Right kidney (tissue), 1 donor: ENCODE measurements at regions not wholly inside any gene's neighbourhood (a gene's known extent, or its start where the extent isn't known, plus 50 kb on each side); places are given as distances from the start of the nearest gene placed in this dataset.
"Not testable (repeated sequence)": the region's sequence is repeated elsewhere in the genome, so short reads cannot be mapped to it uniquely, and the experiment has no call there.

Source experiments
- DNase-seq: peaks from one replicate; pipeline ENCODE4 v3.0.0-alpha.2; 2016

DNA sequence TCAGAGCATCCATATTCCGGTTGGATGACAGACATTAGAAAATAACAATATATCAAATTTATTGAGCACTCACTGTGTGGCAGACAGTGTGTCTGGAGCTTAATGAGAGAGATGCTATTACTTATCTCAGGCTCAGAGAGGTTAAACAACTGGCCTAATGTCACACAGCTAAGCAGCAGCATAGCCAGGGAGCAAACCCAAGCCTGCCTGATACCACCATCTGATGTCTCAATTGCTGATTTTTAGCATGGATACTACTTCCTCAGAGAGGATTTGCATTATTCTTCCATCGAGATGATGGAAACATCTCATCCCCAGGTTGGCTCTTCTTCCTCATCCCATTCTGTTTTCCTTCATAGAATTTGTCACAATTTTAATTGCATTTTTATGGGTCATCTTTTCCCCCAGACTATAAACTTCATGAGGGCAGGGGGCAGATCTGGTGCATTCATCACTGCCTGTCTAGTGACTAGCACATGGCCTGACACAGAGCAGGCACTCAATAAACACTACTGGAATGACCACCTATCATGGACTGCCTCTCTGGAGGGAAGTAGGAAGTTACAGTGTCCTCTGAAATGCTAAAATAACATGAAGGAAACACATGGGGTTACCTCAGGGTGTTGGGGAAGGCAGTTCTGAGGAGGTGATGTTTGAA lies 344.8 kb upstream of the CCL2 start:
- DNase-seq, result no peak

DNA sequence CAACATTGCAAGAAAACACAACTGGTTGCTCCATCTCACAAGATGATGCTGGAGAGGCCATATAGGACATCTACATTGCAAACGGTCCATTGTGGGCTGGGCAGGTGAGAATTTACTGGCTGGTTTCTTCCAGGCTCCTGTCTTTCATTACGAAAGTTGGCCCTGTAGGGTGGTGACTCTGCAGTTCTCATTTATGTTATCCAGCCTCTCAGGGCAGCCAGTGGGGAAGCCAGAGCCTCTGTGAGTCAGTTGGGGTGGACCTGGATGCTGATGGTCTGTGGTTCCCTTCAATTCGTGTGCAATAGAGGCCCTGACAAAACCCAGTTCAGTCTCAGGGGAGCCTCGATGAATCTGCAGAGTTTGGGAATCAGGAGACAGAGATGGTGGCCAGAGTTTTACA lies 341.0 kb upstream of the CCL2 start:
- no peak for DNase-seq

DNA sequence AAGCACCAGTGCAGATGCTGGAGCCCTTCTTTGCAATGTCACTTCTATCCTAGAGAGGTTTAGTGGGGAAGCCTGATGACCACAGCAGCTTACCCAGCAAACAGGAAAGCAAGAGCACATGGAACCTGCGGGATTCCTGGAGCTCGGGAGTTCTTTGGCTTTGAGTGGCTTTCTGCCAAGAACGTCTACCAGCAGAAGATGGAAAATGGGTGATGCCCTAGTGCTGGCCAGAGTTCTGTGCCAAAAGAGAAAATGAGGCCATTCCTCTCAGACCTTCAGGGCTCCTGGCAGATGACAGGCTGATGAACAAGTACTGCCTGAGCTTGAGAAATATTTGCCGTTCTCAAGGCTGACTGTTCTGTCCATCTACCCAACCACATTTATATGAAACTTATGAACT lies 332.1 kb upstream of the CCL2 start:
- DNase-seq, result no peak

DNA sequence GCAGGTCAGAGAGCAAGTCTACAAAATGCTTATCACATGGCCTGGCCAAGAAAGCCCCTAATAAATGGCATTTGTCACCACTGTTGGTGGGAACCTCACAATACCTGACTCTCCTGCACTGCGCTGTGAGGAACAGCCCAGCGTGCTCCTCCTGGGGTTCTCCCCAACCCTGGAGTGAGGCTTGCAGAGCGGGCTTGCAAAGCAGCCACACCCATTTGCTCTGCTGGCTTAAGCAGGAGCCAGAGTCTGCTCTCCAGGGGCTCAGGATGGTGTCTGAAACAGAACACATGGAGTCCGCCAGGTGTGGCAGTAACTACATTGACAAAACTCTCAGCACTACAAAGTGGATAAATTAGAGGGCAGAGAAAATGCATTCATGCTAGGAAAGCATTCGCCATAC lies 331.0 kb upstream of the CCL2 start:
- DNase-seq, result no peak

DNA sequence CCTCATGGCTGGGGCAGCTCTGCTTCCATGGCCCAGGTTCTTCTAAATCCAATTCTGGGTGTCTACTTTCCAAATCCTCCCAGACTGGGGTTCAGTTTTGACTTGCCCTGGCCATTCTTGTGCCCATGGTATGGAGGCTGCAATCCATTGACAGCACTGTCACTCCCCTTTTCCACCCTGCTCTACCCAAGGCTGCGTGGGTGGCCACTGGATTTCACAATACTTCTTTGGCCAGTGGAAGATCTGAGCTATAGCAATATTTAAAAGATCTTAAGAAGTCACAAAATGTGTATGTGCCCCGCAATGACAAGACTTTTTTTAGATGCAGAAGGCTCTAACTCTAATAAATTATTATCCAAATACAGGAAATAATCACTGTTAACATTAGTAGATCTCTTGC lies 329.4 kb upstream of the CCL2 start:
- no peak for DNase-seq

DNA sequence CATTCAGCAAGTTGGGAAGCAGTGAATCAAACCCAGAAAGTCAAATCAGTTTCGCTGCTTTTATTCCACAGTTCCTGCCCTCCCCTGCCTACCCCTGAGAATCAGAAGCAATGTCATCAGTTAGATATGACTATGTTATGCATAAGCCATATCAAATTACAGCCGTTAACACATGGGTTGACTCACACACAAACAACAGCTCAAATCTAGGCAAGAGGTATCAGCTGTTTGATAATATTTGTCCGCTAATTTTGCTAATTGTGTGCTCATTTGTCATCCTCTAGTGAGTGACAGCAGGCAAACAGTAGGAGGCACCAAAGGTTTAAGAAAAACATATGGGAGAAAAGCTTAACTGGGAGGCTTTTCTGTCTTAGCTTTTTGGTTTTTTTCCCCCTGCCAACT lies 327.4 kb upstream of the CCL2 start:
- no peak for DNase-seq

DNA sequence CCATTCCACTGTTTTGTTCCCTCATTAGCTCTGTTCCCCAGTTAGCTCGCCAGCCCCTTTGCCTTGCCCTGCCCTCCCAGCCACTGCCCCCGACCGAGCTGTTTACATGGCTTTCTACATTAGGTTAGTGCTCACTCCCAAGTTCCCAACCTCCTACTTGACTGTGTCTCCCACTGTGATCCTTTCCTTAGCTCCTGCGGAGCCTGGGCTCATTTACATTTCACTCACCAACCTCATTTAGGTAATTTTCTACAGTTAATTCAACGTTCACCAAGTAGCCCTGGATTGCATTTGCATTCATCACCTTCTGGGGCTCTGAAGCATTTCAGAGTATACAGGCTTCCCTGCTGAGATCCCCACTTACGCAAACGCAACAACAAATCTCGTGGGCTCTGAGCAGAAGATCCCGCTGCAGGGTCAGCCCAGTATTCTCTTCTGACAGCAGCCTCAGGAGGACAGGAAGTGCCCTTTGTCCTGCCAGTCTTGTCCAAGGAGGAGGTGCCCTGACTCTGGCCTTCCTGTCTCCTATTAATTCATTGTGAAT lies 325.8 kb upstream of the CCL2 start:
- DNase-seq, result no peak

DNA sequence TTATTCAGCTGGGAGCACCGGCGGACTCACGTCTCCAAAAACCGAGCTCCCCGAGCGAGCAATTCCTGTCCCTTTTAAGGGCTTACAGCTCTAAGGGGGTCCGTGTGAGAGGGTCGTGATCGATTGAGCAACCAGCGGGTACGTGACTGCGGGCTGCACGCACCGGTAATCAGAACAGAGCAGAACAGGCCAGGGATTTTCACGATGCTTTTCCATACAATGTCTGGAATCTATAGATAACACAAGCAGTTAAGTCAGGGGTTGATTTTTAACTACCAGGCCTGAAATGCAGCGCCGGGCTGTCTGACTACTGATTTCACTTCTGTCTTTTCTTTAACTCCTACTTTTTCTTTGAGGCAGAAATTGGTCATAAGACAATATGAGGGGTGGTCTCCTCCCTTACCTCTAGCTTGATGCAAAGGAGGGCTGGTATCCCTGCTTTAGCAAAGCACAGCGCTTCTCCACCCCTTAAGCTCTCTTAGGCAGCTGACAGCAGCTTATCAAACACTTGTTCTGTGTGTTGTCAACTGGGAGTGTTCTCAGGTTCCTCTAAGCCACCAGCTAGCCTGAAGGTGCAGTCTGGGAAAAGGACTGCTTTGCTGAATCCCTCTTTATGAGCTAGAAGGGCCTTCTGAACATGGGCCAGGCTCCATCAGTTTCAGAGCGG lies 323.8 kb upstream of the CCL2 start:
- DNase-seq, result not testable (repeated sequence)

DNA sequence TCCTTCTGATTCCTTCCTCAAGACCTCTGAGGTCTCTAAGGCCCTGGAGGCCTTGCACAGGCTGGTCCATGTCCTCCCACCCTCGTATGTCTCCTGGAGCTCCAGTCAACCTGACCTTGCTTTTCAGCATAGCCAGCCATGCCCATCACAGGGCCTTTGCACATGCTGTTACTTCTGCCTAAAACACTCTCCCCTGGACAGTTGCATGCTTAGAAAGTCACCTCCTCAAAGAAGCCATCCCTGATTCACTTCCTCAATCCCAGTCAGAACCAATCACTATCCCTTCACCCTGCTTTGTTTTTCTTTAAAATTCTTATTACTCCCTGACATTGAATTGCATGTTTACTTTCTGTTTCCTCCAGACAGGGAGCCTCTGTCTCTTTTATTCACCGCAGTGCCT lies 322.1 kb upstream of the CCL2 start:
- DNase-seq, result no peak

DNA sequence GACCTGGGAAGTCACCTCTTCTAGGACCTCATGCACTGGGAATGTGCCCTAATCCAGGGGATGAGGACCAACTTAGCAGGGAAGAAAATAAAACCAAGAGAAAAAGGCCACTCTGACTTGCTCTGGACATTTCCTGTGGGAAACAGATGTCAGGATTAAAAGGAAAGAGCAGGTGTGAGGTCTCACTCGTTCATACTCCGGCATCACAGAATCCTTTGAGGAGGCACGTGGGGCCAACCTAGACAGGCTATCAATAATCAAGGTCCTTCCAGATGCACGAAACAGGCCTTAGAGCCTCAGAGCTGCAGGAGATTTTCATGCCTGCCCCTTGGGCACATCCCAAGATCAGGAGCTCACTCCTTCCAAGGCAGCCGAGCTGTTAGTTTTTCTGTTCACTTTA lies 321.5 kb upstream of the CCL2 start:
- no peak for DNase-seq

DNA sequence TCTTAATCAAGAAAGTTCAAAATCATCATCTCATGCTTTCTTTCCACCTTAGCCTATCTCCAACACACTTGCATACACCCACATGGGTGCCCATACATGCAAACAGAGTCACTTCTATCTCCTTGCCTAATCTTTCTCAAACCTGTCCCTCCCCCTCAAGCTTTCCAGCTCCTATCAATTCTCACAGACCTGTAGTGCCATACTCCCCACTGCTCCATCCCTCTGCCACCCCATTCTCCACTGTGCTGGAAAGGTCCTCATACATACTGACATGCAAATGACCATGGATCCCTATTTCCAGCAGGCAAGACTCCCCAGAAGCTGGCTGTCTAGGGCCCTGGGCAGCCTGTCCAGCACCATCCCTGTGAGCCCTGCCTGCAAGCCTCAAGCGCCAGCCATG lies 320.4 kb upstream of the CCL2 start:
- DNase-seq, result no peak

DNA sequence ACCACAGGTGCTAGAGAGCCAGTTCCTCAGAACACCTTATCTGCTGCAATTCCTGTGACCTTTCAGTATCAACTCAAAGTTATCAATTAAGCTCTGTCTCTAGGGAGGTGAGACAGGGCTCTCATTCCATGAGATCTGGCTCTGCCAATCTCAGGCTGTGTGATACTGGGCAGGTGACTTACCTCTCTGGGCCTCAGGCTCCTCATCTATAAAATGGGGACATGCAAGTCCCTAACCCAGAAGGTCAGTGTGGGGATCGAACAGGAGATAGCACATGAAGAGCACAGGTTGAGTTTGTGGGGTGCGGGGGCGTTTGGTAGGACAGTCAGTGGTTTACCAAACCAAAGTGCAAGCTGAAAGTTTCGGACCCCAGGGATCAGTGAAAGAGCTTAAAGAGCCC lies 319.3 kb upstream of the CCL2 start:
- DNase-seq, result no peak

DNA sequence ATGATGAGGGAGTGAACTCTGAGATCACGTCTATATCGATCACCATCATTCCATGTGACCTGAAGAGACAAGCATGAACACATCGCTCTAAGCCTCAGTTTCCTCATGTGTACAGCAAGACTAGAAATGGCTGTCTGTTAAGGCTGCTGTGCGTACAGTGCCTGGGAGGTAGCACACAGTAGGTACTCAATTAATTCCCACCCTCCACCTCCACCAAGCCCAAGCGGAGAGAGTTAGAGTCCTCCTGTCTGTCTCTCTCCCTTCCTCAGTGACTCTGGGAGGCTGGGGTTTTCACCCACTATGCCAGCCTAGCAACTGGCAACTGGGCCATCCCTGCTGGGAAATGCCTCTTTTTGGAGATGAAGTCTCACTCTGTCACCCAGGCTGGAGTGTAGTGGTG lies 318.3 kb upstream of the CCL2 start:
- no peak for DNase-seq

DNA sequence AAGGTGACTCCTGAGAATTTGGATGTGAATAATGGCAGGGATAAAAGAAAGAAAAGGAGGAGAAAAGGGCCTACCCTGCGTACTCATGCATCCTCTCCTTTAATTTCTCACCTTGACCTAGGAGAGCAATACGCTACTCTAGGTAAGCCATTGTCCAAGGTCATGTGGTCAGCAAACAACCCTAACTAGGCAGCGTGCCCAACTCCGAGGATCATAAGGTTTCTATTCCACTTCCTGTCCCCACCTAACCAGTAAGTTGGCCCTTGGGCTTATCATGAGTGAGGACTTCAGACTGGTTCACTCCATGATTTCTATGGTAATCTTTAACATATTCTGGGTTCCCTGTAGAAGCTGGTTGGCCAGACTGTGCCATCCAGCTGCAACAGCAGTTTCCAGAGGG lies 315.1 kb upstream of the CCL2 start:
- no peak for DNase-seq

DNA sequence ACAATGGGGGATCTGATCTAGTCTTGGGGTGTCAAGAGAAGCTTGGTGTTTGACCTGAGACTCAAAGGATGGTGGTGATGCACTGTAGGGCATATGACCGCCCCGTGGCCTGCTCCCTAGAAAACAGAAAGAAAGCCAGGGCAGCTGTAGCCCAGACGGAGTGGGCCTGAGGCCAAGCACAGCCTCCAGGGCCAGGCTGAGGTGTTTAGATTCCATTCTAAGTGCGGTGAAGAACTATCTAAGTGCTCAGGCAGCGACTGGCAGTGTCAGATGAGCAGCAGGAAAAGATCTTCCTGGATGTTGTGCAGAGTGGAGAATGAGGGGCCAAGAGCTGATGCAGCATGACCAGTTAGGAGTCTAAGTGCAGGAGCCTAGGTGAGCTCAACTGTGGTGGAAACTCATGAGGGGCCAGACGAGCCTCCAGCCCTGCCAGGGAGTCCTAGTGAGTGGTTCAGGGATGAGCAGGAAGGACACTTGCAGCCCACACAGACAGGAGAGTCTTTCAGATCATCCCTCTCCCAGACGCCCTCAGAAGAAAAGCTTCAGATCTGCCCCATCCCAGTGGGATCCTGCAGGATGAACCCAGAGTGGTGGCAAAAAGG lies 314.2 kb upstream of the CCL2 start:
- DNase-seq, result no peak

DNA sequence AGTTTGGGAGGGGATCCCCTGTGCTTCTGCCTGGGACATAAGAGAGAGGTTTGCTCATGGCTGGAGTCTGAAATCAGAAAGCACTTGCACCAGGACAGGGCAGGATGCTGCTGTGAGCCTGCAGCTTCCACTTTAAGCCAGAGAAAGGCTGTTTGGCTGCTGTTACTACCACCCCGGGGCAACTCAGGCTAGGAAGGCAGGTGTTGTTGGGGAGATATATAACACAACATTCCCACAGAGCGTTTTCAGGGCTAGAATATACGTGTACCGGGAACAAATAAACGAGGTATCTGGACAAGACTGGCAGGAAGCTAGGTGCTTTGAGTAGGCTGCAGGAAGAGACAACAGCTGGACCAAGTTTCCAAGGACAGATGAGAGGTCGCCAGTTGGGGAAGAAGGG lies 313.3 kb upstream of the CCL2 start:
- no peak for DNase-seq

DNA sequence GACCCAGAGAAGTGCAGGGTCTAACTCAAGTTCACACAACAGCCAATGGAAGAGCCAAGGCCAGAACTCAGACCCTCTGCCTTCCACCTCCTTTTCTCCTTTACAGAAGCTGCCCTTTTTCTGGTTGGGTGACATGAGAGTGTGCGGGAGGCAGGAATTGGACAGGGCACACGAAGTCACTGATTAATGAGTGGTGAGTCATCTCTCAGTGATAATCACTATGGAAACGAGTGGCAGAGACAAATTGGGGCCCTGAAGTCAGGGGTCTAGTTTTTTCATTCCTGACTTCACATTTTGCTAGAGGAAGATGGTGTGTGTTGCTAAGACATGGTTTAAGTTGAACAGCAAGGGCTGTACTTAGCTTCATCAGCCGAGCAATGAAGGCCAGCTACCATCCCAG lies 312.7 kb upstream of the CCL2 start:
- no peak for DNase-seq

DNA sequence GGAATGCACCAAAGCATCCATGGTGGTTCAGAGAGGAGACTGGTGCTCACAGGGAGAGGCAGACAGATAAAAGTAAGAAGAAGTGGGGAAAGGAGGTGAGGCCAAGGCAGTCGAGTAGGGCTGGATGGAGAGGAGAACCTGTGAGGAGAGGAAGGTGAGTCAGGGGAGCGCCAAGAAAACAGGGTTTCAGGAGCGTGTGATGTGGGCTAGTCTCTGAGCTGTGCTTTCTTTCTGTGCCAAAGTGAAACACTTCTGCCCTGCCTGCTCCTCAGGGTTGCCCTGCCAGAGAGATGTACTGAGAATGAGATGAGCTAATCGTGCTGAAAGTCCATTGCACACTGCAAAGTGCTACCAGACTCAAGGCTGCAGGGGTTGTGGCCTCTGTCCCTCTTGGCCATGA lies 310.7 kb upstream of the CCL2 start:
- no peak for DNase-seq

DNA sequence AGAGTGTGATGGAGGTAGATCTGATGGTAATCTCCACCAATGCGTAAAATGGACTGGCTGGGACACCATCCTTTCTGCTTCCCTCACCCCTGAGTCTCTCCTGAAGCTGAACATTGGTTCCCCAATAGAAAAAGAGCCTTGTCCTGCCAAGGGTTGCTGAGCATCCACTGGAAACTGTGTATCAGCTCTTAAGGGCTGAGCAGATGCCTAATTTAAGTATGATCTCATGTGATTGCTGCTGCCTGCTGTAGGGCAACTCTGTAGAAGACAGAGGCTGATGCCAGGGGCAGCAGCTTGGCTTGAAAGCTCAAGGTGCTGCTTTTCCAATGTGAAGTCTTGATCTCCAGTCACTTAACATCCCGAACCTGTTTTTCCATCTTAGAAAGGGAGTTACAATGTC lies 310.3 kb upstream of the CCL2 start:
- DNase-seq, result no peak

DNA sequence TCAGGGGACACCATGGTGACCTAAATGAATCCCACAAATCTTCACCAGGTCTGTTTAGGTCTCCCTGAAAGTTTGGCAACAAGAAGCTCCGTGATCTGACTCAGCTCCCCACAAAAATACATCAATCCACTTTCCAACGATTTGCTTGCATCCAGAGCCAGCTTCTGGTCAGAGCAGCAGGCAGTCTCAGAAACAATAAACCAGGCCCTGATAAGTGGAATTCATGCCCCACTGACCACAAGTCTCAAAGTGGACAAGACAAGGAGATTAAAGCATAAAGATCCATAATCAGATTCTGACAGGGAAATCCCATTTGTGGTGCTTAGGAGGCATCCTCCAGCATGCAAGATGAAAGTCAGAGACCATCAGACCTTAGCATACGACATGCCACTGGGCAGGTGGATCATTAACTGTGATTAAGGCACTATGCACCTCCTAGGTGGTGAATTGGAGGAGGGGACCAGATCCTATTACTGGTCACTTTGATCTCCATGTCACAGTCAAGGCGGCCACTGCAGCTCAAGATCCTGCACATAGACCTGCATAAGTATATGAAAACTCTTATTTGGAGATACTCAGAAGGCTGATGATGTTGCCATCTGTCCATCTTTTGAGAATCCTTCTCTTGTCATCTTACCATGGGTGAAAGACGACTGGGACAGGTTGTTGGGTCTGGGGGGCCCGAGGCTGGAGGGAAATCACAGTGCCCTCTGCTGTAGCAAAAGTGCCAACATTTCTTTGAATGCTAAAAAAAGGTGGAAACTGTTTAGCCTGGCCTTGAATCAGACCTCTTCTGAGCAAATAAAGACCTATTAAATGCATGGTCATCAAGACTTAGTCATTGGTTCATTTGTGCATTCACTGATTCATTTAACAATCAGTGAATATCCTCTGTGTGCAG lies 309.2 kb upstream of the CCL2 start:
- no peak for DNase-seq

DNA sequence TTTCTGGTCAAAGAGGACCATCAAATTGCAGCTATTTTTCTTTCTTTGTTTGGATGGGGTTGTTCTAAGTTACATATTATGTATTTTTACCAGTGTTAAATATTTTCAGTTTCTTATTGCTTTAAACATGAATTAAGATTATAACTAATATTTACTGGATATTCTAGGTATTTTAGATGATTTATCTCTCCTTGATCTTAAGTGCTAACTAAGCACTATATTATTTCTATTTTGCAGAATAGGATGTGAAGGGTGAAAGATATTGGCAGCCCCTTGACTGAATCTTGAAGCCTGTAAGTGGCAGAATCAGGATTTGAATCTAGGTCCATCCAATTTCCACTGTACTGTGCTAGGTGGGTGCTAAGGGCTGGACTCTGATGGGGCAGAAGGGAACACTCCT lies 307.3 kb upstream of the CCL2 start:
- DNase-seq, result no peak

DNA sequence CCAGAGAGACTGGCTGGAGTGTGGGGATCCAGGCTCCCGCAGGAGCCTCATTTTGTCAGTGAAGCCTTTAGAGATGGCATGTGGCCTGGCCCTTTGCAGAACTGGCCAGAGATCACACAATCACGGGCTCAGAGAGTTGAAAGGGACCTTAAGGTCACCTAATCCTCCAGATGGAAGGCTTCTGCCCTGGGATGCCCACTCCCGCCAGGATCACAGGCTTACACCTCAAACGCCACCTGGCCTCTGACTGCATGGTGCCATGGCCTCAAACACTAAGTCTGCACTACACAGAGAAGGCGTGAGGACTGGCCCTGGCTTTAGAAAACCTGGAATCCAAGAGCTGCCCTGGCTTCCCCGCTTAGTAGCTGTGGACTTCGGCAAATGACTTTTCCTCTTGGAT lies 306.8 kb upstream of the CCL2 start:
- no peak for DNase-seq

DNA sequence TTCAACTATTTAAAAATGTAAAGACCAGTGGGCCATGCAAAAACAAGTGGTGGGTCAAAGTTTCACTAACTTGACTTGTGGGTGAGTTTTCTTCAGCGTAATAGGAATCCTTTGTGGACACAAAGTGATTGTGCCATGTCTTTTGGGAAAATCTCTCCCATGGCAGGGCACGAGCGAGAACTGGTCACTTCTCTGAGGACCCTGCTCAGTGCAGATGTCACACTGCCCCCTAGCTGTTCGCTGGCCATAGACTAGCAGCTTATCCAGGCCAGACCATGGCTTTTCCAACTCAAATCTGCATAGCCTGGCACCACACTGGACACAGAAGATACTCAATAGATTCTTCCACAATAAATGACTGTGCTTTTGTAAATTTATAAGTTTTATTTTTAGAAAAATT lies 306.0 kb upstream of the CCL2 start:
- no peak for DNase-seq
